Mononuclear cell (primary cell): ENCODE measurements at regions not wholly inside any gene's neighbourhood (a gene's known extent, or its start where the extent isn't known, plus 50 kb on each side); places are given as distances from the start of the nearest gene placed in this dataset.

Experiments
- H3K27me3 ChIP-seq: 2 replicates; pipeline ENCODE4 v1.6.0; 2011; ENCODE audit warnings: low read length, control low read depth; ENCODE audit not compliant: insufficient read depth
- H3K4me1 ChIP-seq: 2 replicates; pipeline ENCODE4 v1.5.1; 2011; ENCODE audit warnings: mild to moderate bottlenecking, low read length, control low read depth; ENCODE audit not compliant: insufficient read depth
- H3K4me3 ChIP-seq: 2 replicates; pipeline ENCODE4 v1.5.1; 2011; ENCODE audit warnings: mild to moderate bottlenecking, low read length, moderate library complexity
- H3K9me3 ChIP-seq: 2 replicates; pipeline ENCODE4 v1.5.1; 2011; ENCODE audit warnings: low read depth, mild to moderate bottlenecking, control low read depth, low read length

DNA sequence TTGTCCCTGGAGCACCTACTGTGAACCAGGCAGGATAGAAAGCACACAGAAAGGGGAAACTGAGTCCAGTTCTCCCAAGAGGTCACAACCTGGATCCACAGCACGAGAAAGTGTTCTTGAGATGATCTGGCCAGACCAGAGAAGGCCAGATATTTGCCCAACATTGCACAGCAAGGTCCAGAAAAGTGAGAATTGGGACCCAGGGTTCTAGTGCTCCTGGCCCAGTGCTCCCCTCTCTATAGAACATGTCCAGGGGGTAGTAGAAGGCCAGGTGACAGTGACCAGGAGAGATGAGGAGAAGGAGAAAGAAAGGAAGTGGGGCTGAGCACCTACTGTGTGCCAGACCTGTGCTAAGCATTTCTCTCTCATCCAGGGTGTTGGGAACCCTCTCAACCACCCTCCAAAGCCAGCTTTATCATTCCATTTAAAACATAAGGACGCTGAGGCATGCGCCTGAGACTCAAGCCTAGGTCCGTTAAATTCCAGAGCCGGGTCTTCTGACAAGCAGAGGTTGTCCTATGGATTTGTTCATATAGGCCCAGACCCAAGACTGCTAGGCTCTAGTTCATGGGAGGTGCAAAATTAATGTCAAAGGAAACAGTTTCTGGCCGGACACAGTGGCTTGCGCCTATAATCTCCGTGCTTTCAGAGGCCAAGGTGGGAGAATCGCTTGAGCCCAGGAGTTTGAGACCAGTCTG, 128.7 kb downstream of the MN1 start:
- H3K4me1 ChIP-seq: peaks cover 18% of the 10 kb centered on the region
- no peak overlapping the region for H3K4me3 ChIP-seq
- H3K27me3 ChIP-seq: no peaks in the 10 kb centered on the region
- H3K9me3 ChIP-seq: no peaks in the 10 kb centered on the region

DNA sequence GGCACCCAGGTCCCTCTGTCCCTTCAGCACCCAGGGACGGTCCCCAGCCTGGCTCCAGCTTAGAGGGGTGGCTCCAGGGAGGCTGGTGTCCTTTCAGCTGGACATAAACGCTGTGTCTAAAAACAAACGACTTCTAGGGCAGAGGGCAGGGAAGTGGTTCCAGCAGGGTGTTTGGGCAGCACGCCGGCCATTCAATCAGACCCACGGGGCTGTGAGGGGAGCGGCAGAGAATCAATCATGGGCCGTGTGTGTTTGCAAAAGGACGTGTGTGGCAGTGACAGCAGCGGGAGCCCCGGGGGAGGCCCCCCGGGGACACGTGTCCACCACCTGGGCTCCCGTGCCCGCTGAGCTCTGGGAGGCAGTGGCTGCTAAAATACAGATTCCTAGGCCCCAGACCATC, 127.7 kb downstream of the MN1 start:
- Histone ChIP-seq H3K9me3 (no peaks in the 10 kb centered on the region), H3K4me1 (peaks cover 16% of the 10 kb centered on the region), H3K4me3 (no peak overlapping the region), H3K27me3 (no peaks in the 10 kb centered on the region)

DNA sequence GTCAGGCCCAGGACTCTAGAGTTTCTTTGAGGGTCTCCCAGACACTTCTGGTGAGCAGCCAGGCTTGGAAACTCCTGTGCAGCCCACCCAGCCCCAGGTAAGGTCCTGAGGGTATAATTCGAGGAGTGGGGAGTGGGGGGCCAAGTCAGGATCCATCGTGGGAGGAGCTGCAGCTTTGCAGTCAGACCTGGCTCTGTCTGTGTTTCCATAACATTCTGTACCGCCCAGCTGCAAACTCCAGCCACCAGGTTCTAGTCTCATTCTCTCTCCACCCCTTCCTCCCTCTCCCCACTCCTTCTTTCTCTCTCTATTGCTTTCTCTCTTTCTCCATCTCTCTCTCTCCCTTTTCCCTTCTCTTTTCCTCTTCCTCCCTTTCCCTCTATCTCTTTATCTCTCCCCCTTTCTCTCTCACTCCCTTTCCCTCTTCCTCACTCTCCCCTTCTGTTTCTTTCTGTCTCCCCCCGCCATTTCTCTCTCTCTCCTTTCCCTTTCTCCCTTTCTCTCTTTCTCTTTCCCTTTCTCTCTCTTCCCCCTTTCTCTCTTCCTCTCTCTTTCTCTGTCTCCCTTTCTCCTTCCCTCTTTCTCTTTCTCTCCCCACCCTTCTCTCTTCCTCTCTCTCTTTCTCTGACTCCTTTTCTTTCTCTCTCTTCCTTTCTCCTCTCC, 127.2 kb downstream of the MN1 start:
- H3K4me3 ChIP-seq: no peak overlapping the region
- no peaks in the 10 kb centered on the region for H3K27me3 ChIP-seq
- H3K4me1 ChIP-seq: peaks cover 10% of the 10 kb centered on the region
- H3K9me3 ChIP-seq: no peaks in the 10 kb centered on the region

GRCh38 chr22:27676545-27677213, 124.9 kb downstream of the MN1 start:
- no peaks in the 10 kb centered on the region for H3K9me3 ChIP-seq
- no peak overlapping the region for H3K4me3 ChIP-seq
- H3K4me1 ChIP-seq: no peaks in the 10 kb centered on the region
- H3K27me3 ChIP-seq: no peaks in the 10 kb centered on the region

GRCh38 chr22:27677905-27678458, 123.6 kb downstream of the MN1 start:
- Histone ChIP-seq H3K4me3 (no peak overlapping the region), H3K27me3 (no peaks in the 10 kb centered on the region), H3K4me1 (no peaks in the 10 kb centered on the region), H3K9me3 (no peaks in the 10 kb centered on the region)

DNA sequence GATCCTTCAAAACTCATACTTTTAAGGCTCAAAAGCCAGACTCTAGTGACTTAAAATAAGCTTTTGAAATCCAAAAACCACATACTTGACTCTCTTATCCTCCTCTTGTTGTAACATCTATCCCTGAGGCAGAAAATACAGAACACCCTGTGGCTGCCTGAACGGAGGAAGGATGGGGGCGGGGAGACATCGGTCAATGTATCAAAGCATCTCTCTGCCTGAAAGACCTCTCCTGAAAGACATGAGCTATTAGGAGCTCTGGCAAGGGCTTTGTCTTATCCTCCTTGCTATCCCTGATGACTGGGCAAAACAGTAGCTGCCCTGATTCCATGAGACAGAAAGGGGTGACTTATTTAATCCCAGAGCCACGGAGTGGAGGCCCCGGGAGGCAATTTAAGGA, 122.4 kb downstream of the MN1 start:
- Histone ChIP-seq H3K27me3 (no peaks in the 10 kb centered on the region), H3K4me3 (no peak overlapping the region), H3K4me1 (no peaks in the 10 kb centered on the region), H3K9me3 (no peaks in the 10 kb centered on the region)

GRCh38 chr22:27679693-27680488, 121.7 kb downstream of the MN1 start:
- Histone ChIP-seq H3K4me1 (no peaks in the 10 kb centered on the region), H3K9me3 (no peaks in the 10 kb centered on the region), H3K27me3 (no peaks in the 10 kb centered on the region), H3K4me3 (no peak overlapping the region)

DNA sequence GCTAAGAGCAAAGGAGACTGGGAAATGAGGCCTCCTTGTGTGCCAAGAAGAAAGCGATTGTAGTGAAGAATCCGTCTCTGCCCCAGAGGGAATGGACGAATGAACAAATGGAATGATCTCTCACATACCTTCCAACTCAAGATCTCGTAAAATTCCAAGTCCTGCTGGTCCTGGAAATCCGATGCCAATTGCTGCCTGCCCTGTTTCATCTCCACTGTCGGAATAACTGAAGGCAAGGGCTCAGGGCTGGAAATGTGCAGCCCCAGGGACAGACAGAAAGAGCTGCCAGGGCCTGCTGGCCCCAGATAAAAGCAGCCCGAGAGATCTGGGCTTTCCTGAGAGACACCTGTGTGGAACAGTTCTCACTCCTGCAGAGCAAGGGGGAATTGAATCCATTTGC, 120.9 kb downstream of the MN1 start:
- no peak overlapping the region for H3K4me3 ChIP-seq
- H3K27me3 ChIP-seq: no peaks in the 10 kb centered on the region
- no peaks in the 10 kb centered on the region for H3K9me3 ChIP-seq
- no peaks in the 10 kb centered on the region for H3K4me1 ChIP-seq

- Histone ChIP-seq H3K9me3 (no peaks in the 10 kb centered on the region), H3K4me3 (no peak overlapping the region), H3K27me3 (no peaks in the 10 kb centered on the region), H3K4me1 (no peaks in the 10 kb centered on the region)
These were observed 120.5 kb downstream of the MN1 start for GRCh38 chr22:27681037-27681436.

DNA sequence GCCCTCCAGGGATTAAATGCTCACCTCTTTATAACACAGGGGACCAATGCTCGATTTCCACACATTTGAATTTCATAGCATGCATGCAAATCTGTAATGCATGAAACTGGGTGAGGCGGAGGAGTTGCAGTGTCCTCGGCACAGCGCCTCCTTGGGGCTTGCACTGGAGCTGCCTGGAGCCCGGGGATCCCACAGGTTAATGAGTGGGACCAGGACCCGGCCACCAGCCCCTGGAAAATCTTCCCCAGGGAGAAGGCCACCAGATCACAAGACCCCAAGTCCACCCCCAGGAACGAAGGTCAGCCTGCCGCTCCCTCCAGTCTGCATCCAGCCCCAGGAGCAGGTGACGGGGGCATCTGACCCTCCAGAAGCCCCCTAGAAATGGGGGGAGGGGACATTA, 119.1 kb downstream of the MN1 start:
- no peaks in the 10 kb centered on the region for H3K9me3 ChIP-seq
- H3K27me3 ChIP-seq: no peaks in the 10 kb centered on the region
- H3K4me3 ChIP-seq: no peak overlapping the region
- H3K4me1 ChIP-seq: no peaks in the 10 kb centered on the region

GRCh38 chr22:27684901-27685300, 116.7 kb downstream of the MN1 start:
- Histone ChIP-seq H3K4me3 (no peak overlapping the region), H3K4me1 (no peaks in the 10 kb centered on the region), H3K9me3 (no peaks in the 10 kb centered on the region)

DNA sequence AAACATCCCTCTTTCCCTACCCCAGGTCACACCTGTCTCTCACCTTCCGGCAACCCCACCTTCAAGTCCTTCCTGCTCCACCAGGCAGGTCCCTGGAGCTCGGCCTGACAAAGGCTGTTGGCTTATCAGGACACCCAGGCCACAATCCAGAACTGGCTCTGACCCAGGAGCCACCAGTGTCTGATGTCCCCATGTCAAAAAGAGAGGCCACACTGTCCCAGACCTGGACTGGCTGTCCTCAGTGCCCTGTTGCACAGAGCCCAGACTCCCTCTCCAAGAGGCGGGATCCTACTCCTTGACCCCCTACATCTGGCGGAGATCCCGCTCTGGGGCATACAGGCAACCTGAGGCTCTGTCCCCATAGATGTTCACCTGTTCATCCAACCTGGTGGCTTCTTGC, 116.0 kb downstream of the MN1 start:
- Histone ChIP-seq H3K9me3 (no peaks in the 10 kb centered on the region), H3K4me1 (no peaks in the 10 kb centered on the region), H3K4me3 (no peak overlapping the region)

More at GRCh38 chr22:27684901-27685300, 116.7 kb downstream of the MN1 start:
- no peaks in the 10 kb centered on the region for H3K27me3 ChIP-seq

DNA sequence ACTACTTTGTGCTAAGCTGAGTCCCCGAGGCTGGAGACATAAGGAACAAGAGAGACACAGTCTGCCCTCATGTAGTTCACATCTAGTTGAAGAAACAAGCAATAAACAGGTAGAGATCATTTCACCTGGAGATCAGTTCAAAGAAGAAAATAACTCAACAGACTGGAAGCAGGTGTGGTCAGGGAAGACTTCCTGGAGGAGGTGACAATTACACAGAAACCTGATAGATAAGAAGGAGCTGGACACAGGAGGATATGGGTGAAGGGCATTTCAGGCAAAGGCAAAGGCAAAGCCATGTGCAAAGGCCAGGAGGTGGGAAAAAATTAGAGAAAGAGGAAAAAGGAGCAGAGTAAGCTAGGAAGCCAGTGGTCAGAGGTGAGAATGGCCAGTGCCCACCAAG, 115.6 kb downstream of the MN1 start:
- H3K4me3 ChIP-seq: no peak overlapping the region

More for the DNA sequence above, 116.0 kb downstream of the MN1 start:
- H3K27me3 ChIP-seq: no peaks in the 10 kb centered on the region

GRCh38 chr22:27686534-27686933, 115.0 kb downstream of the MN1 start:
- no peaks in the 10 kb centered on the region for H3K4me1 ChIP-seq
- no peaks in the 10 kb centered on the region for H3K9me3 ChIP-seq
- no peak overlapping the region for H3K4me3 ChIP-seq
- no peaks in the 10 kb centered on the region for H3K27me3 ChIP-seq

More for the DNA sequence above, 115.6 kb downstream of the MN1 start:
- H3K4me1 ChIP-seq: no peaks in the 10 kb centered on the region
- H3K9me3 ChIP-seq: no peaks in the 10 kb centered on the region
- no peaks in the 10 kb centered on the region for H3K27me3 ChIP-seq
